ENCODE measurements at regions not wholly inside any gene's neighbourhood (a gene's known extent, or its start where the extent isn't known, plus 50 kb on each side); places are given as distances from the start of the nearest gene placed in this dataset.

DNA sequence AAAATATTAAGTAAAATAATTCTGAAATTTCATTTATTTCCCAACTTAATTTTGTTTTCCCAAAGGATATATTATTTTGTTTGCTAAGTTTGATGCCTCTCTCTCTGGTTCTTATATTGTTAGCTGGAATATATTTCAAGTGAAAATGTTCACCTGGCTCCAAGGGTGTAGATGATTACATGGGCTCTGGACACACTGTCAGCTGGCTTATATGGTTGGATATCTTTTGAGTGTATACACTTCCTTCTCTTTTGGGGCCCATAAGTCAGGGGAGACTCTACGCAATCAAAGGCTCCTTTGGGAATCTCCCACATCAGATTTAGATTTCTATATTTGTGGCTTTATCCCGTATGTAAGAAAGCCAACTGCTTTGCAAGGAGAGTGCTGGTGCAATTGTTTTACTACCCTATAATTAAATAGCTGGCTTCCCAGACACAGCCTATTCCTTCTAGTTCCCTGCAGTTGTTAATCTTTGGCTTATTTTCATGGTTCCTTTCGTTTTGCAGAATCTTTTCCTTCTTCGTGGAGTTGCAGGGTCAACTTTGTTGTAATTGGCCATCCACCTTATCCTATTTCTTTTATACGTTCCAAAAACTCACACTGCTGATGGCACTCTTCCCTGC, 225.7 kb downstream of the DPH6 start:
- DNase-seq: no peak

DNA sequence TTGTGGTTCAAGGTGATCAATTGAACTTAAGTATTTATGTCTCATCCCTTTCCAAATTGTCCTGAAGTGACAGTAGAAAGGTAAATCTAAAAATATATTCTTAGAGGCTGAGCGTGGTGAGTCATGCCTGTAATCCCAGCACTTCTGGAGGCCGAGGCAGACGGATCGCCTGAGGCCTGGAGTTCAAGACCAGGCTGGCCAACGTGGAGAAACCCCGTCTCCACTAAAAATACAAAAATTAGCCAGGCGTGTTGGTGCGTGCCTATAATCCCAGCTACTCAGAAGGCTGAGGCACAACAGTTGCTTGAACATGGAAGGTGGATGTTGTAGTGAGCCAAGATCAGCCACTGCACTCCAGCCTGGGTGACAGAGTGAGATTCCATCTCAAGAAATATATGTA, 226.6 kb downstream of the DPH6 start:
- DNase-seq: no peak

DNA sequence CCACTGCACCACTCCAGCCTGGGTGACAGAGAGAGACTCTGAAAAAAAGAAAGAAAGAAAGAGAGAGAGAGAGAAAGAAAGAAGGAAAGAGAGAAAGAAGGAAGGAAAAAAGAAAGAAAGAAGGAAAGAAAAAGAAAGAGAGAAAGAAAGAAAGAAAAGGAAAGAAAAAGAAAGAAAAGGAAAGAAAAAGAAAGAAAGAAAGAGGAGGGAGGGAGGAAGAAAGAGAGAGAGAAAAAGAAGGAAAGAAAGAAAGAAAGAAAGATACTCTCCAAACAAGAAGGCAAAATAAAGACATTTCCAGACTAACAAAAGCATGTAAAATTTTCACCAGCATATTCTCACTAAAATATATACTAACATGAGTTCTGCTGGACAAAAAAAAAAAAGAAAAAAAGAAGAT, 228.7 kb downstream of the DPH6 start:
- no peak for DNase-seq

DNA sequence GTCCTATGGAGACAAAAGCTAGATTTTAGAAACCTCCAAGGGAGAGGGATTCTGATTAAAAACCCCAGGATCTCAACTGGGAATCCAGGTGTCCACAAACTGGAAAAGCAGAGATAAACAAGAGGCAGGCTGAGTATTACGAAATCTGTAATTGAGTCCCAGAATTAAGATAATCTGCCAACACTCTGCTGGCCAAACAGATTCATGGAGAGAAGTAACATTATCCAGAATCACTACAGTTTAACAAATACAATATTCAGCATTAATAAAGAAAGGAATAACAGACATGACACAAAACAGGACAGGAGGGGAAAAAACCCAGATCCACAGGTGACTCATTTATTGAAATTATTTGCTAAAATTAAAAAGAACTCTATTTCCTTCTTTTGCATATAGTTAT, 227.2 kb upstream of the NANOGP8 start:
- no peak for DNase-seq

DNA sequence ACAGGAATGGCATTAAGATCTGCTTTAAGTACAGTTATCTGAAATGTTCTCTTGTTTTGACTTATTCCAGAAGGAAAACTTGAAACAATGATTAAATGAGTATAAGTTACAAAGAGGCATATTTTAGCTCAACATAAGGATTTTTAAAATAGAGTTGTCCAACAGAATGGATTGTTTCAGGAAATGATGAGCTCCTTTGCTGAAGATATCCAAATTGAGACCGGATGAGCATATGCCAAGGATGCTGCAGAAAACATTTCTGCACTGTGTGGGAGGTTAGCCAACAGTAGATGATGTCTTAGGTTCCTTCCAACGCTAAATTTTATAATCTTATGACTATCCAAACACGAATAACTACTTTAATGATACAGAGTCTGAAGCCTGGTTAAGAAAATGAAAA, 226.5 kb upstream of the NANOGP8 start:
- no peak for DNase-seq

DNA sequence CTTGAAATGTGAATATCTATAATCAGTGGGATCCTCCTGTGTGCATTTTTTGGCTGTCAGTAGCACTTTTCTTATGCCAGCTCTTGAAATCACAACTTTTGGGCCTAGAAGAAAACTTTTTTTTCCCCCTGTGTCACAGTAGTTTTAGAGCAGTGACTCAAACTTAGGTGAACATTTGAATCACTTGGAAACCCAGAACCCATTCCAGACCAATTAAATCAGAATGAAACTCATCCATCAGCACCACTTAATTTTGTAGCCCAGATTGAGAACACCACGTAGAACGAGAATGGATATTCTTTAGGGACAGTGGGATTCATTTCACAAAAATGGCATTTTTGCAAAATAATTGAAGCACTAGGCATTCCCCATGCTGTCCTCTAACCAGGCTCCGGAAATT, 224.8 kb upstream of the NANOGP8 start:
- DNase-seq: peak; percentile 39

DNA sequence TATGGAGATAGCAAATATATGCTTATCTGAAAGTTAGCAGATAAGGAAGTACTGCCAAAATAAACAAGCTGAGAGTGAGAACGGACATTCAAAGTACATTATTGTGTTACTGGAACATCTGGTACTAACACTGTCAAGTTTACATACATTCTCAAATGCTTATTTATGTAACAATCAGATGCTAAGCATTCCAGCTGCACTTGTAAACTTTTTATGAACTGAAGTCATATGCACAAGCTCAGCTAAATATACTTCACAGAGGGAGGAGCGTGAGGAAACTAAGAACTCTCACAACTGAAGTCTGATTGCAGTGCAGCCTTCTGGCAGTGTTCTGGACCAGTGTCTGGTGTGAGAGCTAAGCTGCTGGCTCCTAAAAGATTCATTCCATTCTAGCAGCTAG, 223.7 kb upstream of the NANOGP8 start:
- peak; percentile 92 for DNase-seq

DNA sequence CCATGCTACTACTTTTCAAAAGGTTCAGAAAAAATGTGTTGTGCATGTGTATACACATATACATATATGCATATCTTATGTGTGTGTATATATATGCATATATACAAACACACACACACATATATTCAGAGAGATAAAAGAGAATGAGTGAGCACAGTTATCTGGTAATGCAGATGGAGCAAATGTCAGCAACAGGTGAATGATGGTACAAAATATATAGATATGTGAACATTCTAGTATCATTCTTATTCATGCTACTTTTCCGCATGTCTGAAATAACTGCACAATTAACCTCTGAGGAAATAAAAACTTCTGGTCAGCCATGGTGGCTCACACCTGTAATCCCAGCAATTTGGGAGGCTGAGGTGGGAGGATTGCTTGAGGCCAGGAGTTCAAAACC, 222.6 kb upstream of the NANOGP8 start:
- DNase-seq: no peak

DNA sequence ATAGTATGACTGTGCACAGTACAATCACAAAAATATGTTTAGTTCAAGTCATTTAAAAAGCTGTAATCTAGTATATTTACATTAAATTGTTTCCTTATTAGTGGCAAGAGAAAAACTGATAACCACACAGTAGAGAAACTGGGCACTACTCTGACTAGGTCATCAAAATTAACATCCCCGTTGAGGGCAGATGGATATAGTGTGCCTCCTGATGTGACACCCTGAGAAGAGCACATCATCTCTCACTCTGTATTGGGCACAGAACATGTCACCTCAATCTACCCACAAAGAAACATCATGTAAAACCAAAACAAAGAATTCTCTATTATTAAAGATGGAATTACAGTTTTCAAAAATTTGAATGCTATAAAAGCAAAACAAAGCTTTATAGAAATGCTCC, 221.9 kb upstream of the NANOGP8 start:
- no peak for DNase-seq

DNA sequence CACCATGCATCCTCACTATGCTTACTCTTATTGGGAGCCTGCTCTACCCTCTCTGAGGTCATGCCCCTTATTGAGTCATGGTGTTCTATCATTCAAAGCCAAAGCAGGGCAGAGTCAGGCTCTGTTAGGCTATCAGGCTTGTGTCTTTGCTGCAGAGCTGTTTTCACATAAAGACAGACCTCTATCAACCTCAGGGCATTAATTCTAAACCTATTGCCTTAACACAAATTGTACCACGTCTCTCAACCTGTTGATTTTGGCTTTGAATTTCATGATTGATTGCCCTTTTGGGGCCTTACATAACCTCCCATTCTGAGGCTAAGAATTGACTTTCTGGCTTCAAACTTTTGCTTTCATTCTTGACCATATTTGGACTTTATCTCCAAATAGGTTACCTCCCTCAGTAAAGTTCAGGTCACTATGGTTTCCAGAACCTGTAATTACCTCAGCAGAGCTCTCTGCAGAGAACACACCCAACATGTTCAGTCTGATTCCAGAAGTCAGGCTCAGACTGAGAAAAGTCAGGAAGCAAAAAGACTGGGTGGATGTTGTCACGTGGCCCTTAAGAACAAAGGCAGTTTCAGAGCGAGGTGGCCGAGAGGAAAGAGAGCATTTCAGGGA, 221.4 kb upstream of the NANOGP8 start:
- peak; percentile 78 for DNase-seq

DNA sequence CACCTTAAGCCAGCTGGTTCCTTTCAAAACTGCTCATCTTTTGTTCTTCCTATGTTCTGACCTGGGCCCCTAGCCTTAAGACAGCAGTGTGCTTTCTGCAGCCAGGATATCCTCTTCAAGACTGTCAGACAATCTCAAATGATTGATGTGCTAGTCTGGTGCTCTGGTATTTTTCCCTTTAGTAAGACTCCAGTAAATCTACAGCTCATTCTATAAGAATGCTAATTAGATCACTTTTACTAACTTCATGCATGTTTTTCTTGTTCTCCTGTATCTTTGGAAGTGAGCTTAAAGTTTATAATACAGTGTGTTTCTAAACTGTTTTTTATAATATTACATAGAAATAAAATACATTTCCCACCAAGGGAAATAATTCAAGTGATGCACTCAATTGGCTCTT, 220.9 kb upstream of the NANOGP8 start:
- peak; percentile 86 for DNase-seq

DNA sequence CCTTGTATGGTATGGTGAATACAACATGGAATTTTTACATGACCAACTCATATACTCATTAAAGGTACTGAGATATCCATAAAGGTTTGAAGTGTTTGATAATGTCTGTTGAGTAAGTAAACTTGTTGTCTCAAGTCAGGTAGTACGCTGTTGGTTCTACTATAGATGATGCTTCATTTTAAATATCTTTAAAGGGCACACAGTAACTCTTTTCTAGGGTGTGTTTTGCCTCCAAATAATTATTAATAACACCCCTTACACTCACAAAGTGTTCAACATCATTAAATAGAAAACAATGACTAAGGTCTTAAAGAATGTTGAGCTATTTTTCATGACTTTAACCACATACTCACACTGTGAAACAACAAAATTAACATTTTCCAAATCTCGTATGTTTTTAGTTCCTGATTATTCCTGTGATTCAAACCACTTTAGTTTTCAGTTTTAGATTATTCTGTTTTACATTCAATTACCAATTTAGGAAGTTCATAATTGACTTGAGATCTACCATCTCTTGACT, 220.0 kb upstream of the NANOGP8 start:
- DNase-seq: peak; percentile 37

DNA sequence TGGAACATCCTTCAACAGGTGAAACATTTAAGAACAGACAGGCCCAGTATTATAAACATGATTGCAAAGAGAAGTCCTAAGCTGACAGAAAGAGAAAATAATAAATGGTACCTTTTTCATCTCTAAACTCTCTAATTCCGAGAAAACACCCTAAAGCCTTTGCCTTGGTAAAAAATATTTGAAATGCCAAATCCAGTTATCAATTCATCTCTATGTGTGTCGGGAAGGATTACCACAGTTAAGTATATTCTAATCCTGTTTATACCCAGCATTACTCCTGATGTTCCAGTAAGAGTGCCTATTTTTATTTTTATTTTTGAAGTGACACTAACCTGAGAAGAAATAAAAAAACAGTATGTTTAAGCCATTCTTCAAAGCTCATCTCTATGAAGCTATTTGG, 219.3 kb upstream of the NANOGP8 start:
- DNase-seq: no peak

DNA sequence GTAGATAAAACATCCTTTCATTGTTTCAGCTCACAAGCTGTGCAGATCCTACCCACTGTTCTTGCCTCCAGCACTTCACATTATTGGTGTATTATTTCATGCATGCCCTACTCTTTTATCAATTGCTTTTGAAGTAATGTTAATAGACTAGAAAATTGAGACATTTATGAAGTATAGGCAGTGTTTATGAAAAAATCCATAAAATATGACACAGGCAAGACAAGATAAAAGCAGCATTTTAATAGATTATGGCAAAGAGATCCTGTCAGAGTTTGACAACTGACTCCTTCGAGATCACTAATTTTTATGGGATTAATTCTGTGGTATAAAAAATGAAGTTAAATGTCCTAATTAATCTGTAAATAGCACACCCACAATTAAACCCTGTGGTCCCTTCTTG, 217.2 kb upstream of the NANOGP8 start:
- no peak for DNase-seq

DNA sequence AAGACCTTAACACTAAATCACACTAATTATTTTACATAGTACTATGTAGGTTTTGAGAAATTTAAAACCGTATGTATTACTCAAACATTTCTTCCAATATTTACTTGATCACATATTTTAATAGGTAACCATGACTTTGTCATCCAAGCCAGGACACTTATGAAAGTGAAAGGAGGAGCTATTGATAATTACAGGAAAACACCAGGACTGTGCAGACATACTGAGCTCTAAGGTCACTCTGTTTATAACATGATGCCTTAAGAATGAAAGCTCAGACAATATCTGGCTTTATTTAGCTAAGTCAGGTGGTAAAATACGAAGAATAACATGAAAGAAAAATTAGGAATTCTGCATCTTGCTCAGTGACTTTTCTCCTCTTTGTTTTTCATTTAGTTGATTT, 216.0 kb upstream of the NANOGP8 start:
- DNase-seq: no peak

DNA sequence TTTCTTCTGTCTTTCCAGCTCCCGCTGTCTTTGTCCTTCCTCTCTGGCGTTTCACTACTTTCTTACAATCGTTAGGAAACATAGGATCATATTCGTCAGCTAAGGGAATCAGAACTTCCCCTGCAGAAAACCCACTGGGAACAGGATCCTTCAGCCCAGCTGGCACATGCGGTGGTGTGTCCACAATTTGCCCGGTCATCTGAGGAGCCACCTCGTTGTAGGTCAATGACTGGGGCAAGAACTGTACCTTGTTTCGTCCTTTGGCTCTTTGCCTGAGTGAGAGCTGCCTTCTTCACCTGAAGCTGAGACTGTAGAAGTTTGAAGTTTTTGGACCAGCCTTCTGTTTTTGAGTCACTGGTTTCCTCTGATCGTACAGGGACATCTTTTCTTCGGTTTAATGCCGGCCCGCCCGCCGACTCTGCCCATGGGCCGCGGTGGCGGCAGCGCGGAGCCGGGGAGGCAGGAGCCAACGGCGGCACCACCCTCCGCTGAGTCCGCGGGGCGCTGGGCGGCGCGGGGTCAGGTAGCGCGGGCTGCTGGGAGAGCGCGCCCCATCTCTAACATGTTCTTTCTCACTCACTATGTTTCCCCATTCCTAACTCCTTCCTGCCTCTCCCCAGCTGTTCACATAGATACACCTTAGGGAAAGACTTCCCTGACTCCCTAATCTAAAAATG, 214.1 kb upstream of the NANOGP8 start:
- no peak for DNase-seq

DNA sequence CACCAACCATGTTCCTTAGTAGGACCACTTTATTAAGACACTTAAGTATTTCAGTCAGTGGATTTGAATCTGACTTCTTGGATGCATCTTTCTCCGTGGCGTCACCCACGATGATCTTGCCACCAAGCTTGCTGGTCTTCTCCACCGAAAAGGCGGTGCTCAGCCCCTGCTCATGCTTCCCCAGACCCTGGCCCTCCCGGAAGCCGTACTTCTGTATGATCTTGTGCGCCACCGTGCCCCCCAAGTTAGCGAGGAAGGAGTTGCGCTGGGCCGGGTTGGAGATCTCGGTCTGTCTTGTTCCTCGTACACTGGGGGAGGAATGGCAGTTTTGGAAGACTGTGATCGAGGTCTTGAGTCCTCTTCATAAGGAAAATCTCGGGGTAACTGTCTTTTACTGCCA, 213.4 kb upstream of the NANOGP8 start:
- no peak for DNase-seq

DNA sequence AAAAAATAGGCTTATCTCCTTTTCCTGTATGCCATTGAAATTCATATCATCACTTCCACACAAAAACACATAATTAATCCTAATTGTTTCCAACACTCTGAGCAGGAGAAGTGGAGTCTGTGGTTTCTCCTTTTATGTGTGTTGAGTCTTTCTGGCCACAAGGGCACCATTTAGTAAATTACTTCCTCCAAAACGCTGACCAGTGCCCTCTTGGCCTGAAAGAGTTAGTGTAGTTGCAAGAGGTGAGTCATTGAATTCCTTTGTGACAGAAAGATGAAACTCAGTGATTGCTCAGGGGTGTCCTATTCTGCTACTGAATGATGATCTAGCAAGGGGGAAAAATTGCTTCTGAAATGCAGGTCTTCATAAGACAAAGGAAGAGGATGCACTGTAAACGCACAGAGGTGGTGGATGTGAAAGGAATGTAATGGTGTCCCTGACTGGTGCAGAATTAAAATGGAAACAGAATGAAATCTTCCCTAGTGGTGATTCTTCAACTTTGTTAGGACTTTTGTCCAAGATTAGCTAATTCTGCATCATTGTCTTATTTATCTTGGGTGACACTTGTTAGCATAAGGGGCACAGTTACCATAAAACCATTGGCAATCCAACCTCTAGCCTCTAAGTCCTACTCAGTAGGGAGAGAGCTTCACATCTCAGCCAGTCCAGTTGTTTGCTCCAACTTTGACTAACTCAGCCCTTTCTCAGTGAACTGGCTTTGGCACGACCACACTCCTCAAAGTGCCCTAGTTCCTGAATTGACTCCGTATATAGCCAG, 208.4 kb upstream of the NANOGP8 start:
- DNase-seq: peak; percentile 79

DNA sequence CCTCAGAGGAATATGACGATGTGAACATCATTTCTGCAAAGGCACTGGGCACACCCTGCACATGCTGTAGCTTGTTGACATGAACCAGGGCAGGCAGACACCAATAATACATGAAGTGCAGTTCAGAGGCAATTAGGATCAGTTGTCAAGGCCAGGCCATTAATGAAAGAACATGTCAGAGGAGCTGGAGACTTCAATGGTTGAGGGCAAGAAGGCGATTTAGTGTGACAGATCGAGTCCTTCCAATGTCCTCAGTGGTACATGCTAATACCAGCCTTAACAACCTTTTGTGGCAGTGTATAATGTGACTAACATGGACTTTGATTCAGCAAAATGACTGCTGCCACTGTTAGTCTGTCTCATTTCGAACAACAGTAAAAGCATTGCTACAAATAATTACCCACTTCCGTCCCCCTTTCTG, 205.2 kb upstream of the NANOGP8 start:
- DNase-seq: no peak

DNA sequence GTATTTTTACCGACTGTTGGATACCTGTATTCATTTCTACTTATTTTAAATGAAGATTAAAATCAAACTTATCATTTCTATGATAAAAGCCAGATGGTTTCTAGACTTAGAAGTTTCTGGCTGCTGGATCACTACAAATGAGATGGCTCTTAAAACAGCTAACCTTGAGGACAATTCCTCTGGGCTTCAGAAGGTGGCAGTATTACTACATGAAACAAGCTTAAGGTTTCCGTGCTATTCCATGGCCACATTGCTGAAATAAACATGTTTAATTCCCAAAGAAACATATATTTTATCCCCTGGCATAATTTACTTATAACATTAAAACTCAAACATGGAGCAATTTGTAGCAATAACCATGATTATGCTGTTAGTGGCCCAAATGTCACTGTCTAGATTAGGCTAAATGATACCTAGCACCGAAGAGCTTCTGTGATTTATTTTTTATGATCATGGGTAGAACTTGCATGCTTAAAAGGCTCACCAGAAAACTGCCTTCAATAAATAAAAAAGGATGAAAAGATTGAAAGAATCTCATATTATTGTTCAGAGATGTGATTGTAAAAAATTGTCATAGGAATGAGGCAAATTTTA, 204.0 kb upstream of the NANOGP8 start:
- DNase-seq: peak; percentile 71

DNA sequence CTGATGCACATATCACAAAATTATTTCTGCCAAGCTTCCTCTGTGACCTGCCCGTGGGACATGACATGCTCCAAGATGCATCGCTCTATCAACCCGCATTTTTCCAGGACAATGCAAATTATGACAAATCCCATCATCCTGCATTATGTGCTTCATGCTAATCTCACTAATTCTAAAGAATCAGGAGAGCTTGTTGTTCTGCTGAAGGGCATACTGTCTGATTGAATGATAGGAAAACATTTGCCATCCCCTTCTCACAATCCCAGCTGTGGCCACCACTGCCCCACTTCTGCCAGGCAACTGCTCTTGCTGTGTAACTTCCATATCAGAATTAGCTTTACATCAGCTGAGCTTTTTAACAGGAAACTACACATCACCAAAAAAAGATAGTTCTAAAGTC, 203.5 kb upstream of the NANOGP8 start:
- no peak for DNase-seq

DNA sequence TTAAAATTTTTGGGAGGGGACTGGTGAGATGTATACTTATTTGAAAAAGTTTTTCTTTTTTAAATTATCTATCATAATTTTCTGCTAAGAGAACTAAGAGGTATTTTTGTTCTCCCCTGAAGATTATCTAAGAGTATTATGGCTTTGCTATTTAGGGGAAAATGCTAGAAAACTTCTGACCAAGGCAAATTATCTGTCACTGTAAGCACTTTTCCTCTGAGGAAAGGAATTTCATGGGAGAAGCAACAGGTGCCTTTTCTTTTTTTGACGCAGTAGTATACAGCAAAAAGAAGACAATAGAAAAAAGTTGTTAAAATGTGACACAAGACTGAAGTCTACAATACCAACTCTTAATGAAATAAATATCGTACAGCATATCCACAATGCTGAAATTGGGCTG, 201.6 kb upstream of the NANOGP8 start:
- DNase-seq: no peak

DNA sequence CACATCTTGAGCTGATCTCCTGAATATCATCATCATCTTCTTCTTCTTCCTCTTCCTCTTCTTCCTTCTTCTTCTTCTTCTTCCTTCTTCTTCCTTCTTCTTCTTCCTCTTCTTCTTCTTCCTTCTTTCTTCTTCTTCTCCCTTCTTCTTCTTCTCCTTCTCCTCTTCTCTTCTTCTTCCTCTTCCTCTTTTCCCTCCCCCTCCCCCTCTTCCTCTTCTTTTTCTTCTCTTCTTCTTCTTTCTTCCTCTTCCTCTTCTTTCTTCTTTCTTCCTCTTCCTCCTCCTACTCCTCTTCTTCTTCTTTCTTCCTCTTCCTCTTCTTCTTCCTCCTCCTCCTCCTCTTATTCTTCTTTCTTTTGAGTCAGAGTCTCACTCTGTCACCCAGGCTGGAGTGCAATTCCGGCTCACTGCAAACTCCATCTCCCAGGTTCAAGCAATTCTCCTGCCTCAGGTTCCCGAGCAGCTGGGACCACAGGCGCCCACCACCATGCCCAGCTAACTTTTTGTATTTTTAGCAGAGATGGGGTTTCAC, 197.9 kb upstream of the NANOGP8 start:
- no peak for DNase-seq
